ENCODE measurements at regions not wholly inside any gene's neighbourhood (a gene's known extent, or its start where the extent isn't known, plus 50 kb on each side); places are given as distances from the start of the nearest gene placed in this dataset.

DNA sequence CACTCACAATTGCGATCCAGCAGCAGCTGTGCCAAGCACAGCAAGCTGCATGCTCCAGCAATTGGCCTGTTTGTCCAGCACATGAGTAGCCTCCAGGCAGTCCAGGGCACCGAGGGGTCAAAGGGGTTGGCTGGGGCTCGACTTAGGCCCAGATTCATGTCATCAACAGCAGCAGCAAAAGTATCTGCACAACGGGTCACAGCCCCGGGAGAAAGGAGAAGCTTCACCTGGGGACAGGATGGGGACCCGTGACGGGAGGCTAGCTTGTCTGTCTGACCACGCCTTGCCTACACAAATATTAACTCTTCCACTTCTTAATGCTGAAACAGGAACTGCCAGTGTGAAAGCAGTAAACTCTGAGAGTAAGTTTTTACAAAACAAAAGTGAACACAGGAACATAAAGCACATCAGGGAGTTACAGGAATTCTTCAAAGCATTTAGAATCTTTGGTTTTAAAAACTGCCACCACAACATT lies 191.2 kb downstream of the PIK3R1 start:
- intact Hi-C loops (cut with DNase I): no loop called here
- H3K4me1 ChIP-seq: no peaks in the 10 kb centered on the region
- WGBS, 3 donors: 22 to 41% (median 29%) methylated on average over 8 of the region's 8 CpGs
- H3K36me3 ChIP-seq (ENCODE audit: insufficient read depth in 1 of 2, low read depth in 1 of 2): no peaks in the 10 kb centered on the region
- DNase-seq (no peak), ATAC-seq (peak in 1 of 4 donors; percentile 36)
- no peaks in the 10 kb centered on the region for H3K27me3 ChIP-seq (ENCODE audit: insufficient read depth in 3 of 3, low read length in 2 of 3)
- TF ChIP-seq, protein P1, sequence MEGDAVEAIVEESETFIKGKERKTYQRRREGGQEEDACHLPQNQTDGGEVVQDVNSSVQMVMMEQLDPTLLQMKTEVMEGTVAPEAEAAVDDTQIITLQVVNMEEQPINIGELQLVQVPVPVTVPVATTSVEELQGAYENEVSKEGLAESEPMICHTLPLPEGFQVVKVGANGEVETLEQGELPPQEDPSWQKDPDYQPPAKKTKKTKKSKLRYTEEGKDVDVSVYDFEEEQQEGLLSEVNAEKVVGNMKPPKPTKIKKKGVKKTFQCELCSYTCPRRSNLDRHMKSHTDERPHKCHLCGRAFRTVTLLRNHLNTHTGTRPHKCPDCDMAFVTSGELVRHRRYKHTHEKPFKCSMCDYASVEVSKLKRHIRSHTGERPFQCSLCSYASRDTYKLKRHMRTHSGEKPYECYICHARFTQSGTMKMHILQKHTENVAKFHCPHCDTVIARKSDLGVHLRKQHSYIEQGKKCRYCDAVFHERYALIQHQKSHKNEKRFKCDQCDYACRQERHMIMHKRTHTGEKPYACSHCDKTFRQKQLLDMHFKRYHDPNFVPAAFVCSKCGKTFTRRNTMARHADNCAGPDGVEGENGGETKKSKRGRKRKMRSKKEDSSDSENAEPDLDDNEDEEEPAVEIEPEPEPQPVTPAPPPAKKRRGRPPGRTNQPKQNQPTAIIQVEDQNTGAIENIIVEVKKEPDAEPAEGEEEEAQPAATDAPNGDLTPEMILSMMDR (IDR thresholded peaks at IDR 0.05): no peak
- no peaks in the 10 kb centered on the region for H3K9me3 ChIP-seq
- no peak overlapping the region for H3K4me3 ChIP-seq
- no peak overlapping the region for H3K27ac ChIP-seq

DNA sequence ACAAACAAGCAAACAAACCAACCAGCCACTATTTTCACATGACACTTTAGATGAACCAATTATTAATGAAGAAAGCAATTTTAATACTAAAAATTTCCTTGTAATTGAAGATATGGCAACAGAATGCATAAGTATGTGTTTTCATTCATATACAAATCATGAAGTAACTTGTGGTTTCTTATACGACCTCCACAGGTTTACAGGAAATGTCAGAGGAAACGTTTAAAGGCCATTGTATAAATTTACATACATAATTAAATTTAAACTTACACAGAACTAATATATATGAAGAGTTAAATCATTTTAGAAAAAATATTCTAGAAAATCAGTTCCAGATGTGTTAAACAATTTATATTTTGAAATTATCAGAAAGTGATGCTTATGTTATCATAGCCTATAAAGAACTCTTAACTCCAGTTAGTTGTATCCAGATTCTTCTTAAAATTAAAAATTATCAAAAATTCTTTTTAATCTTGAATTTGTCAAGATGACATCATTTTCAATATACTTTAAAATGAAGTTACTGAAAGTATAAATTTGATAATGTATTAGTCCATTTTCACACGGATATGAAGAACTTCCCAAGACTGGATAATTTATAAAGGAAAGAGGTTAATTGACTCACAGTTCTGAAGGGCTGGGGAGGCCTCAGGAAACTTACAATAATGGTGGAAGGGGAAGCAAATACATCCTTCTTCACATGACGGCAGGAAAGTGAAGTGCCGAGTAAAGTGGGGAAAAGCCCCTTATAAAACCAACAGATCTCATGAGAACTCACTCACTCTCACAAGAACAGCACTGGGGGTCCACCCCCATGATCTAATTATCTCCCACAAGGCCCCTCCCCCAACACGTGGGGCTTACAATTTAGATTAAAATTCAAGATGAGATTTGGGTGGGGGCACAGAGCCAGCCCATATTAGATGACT lies 192.0 kb downstream of the PIK3R1 start:
- no peak for ATAC-seq
- TF ChIP-seq, protein P1 (IDR thresholded peaks at IDR 0.05): no peak
- no peak for DNase-seq
- Histone ChIP-seq H3K4me1 (no peaks in the 10 kb centered on the region), H3K9me3 (no peaks in the 10 kb centered on the region), H3K27me3 (ENCODE audit: insufficient read depth in 3 of 3, low read length in 2 of 3) (no peaks in the 10 kb centered on the region), H3K4me3 (no peak overlapping the region), H3K36me3 (ENCODE audit: insufficient read depth in 1 of 2, low read depth in 1 of 2) (no peaks in the 10 kb centered on the region), H3K27ac (no peak overlapping the region)
- intact Hi-C loops (cut with DNase I): no loop called here
- 72 to 78% (median 73%) methylated on average over 6 of the region's 6 CpGs for WGBS, 3 donors

DNA sequence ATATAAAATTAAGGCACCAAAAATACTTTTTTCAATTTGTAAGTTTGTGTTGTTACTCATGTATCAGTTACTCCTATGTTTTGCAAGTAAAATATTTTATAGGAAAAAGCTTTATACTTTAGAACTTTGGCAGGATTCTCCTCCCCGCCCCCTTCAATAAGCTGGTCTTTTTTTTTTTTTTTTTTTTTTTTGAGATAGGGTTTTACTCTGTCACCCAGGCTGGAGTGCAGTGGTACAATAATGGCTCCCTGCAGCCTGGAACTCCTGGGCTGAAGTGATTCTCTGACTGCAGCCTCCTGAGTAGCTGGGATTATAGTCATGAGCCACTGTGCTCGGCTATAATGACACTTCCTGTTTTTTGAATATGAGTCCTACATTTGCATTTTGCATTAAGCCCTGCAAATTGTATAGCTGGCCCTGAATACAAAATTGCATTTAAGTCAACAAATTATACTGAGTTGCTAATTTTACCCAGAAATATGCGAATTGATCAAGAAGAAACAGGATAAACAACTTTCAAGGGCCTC lies 192.9 kb downstream of the PIK3R1 start:
- WGBS, 3 donors: 93 to 95% (median 94%) methylated on average over 3 of the region's 3 CpGs
- Histone ChIP-seq H3K4me3 (no peak overlapping the region), H3K36me3 (ENCODE audit: insufficient read depth in 1 of 2, low read depth in 1 of 2) (no peaks in the 10 kb centered on the region), H3K4me1 (no peaks in the 10 kb centered on the region), H3K27me3 (ENCODE audit: insufficient read depth in 3 of 3, low read length in 2 of 3) (no peaks in the 10 kb centered on the region), H3K27ac (no peak overlapping the region), H3K9me3 (no peaks in the 10 kb centered on the region)
- intact Hi-C loops (cut with DNase I): no loop called here
- TF ChIP-seq, protein P1 (IDR thresholded peaks at IDR 0.05): no peak
- ATAC-seq: no peak
- DNase-seq: no peak

DNA sequence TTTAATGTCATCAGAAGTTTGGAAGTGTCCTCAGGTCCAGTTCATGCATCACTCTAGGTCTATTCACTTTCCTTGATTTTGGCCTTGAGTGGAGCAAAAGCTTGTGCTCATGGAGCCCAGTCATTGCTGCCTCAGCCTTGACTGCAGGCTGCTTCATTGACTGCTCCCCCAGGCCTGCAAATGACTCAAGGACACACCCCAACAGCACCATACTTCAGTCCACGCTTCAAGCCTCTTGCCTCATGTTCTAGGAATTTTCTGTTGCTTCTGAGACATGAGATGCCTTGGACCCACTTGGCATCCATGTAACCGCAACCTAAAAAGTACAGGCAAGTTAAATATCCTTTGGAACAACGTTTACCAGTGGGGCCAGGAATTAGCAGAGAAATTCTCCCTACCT lies 193.7 kb downstream of the PIK3R1 start:
- Histone ChIP-seq H3K36me3 (ENCODE audit: insufficient read depth in 1 of 2, low read depth in 1 of 2) (no peaks in the 10 kb centered on the region), H3K4me3 (no peak overlapping the region), H3K4me1 (no peaks in the 10 kb centered on the region), H3K27ac (no peak overlapping the region), H3K9me3 (no peaks in the 10 kb centered on the region), H3K27me3 (ENCODE audit: insufficient read depth in 3 of 3, low read length in 2 of 3) (no peaks in the 10 kb centered on the region)
- 51 to 79% (median 56%) methylated on average over 3 of the region's 3 CpGs for WGBS, 3 donors
- TF ChIP-seq, protein P1 (IDR thresholded peaks at IDR 0.05): no peak
- no peak for DNase-seq
- intact Hi-C loops (cut with DNase I): no loop called here
- peak in 2 of 4 donors; percentile 79 to 85 for ATAC-seq
